Sigmoid colon (tissue), 4 donors: ENCODE measurements at regions not wholly inside any gene's neighbourhood (a gene's known extent, or its start where the extent isn't known, plus 50 kb on each side); places are given as distances from the start of the nearest gene placed in this dataset.

Experiments used
- POLR2AphosphoS5 ChIP-seq, 4 donors: sonication (generic); formaldehyde crosslinking; IDR thresholded peaks; one replicate each; pipeline ENCODE4 v1.6.1; 2017; ENCODE audit warnings: antibody characterized with exemption in 4 of 4
- TF ChIP-seq, protein P1 (sequence below), 4 experiments: fragments of 450-650 bp in 3 of 4; fragments of 200-600 bp in 1 of 4; IDR thresholded peaks; one replicate each; pipeline ENCODE4 v1.5.1; 2016 to 2019; ENCODE audit warnings: antibody characterized with exemption in 4 of 4, mild to moderate bottlenecking in 3 of 4, moderate library complexity in 2 of 4

GRCh38 chr7:153408360-153409335, 643.5 kb upstream of the DPP6 start:
- no peak for TF ChIP-seq POLR2AphosphoS5 (IDR thresholded peaks at IDR 0.05)
- TF ChIP-seq, protein P1, sequence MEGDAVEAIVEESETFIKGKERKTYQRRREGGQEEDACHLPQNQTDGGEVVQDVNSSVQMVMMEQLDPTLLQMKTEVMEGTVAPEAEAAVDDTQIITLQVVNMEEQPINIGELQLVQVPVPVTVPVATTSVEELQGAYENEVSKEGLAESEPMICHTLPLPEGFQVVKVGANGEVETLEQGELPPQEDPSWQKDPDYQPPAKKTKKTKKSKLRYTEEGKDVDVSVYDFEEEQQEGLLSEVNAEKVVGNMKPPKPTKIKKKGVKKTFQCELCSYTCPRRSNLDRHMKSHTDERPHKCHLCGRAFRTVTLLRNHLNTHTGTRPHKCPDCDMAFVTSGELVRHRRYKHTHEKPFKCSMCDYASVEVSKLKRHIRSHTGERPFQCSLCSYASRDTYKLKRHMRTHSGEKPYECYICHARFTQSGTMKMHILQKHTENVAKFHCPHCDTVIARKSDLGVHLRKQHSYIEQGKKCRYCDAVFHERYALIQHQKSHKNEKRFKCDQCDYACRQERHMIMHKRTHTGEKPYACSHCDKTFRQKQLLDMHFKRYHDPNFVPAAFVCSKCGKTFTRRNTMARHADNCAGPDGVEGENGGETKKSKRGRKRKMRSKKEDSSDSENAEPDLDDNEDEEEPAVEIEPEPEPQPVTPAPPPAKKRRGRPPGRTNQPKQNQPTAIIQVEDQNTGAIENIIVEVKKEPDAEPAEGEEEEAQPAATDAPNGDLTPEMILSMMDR (IDR thresholded peaks at IDR 0.05), result no peak
